ENCODE measurements at regions not wholly inside any gene's neighbourhood (a gene's known extent, or its start where the extent isn't known, plus 50 kb on each side); places are given as distances from the start of the nearest gene placed in this dataset.

DNA sequence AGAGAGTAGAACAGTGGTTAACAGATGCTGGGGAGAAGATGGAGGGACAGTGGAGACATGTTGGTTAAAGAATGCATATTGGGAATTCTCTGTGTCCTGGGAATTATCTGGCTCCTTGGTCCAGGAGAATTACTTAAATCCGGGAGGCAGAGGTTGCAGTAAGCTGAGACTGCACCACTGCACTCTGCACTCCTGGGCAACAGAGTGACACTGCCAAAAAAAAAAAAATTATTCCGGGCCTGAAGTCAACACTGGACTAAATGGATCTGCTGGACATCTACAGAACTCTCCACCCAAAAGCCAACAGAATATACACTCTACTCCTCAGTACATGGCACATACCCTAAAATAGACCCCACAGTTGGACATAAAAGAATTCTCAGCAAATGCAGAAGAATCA, 400.0 kb upstream of the CXorf51B start:
- POLR2A ChIA-PET (ENCODE audit: unreplicated experiment), result no interaction called here
- H2AK5ac ChIP-seq (ENCODE audit: low read depth, low read length), result no peak overlapping the region
- H2BK120ac ChIP-seq (ENCODE audit: low read depth, low read length), result no peak overlapping the region
- H3K9ac ChIP-seq (ENCODE audit: low read depth, low read length), result no peak overlapping the region
- no peak overlapping the region for H4K8ac ChIP-seq (ENCODE audit: low read depth in 2 of 2, low read length in 2 of 2)
- H3K79me1 ChIP-seq (ENCODE audit: low read depth in 1 of 2, low read length in 2 of 2), result no peaks in the 10 kb centered on the region
- no peaks in the 10 kb centered on the region for H3K27me3 ChIP-seq (ENCODE audit: control insufficient read depth, insufficient read depth, low read length)
- dilution Hi-C loops (cut with HindIII; ENCODE audit: low sequenced_read_pairs, unreplicated experiment) (no loop called here), in situ Hi-C loops (cut with MboI; ENCODE audit: low sequenced_read_pairs) (no loop called here), intact Hi-C loops (cut with micrococcal nuclease) (no loop called here)
- no peak overlapping the region for H4K5ac ChIP-seq (ENCODE audit: low read depth, low read length)
- no peak for TF ChIP-seq MAZ (IDR thresholded peaks at IDR 0.05; ENCODE audit: borderline replicate concordance, low read depth, low read length)
- no peak for TF ChIP-seq BHLHE40 (IDR thresholded peaks at IDR 0.05; ENCODE audit: low read depth, low read length)
- TF ChIP-seq RCOR1 (IDR thresholded peaks at IDR 0.05; ENCODE audit: insufficient replicate concordance, low read length), result no peak
- no peak for TF ChIP-seq MAFK (IDR thresholded peaks at IDR 0.05; ENCODE audit: low read depth, low read length)
- TF ChIP-seq MXI1 (IDR thresholded peaks at IDR 0.05; ENCODE audit: borderline replicate concordance, low read depth, low read length), result no peak
- TF ChIP-seq FOS (IDR thresholded peaks at IDR 0.05; ENCODE audit: low read depth, low read length), result no peak
- no peak for TF ChIP-seq RFX5 (IDR thresholded peaks at IDR 0.05; ENCODE audit: low read depth, low read length)
- no peak for TF ChIP-seq CHD1 (IDR thresholded peaks at IDR 0.05; ENCODE audit: low read depth, low read length)
- no peak for TF ChIP-seq NFE2L2 (IDR thresholded peaks at IDR 0.05; ENCODE audit: low read depth, low read length)
- TF ChIP-seq, protein P1, sequence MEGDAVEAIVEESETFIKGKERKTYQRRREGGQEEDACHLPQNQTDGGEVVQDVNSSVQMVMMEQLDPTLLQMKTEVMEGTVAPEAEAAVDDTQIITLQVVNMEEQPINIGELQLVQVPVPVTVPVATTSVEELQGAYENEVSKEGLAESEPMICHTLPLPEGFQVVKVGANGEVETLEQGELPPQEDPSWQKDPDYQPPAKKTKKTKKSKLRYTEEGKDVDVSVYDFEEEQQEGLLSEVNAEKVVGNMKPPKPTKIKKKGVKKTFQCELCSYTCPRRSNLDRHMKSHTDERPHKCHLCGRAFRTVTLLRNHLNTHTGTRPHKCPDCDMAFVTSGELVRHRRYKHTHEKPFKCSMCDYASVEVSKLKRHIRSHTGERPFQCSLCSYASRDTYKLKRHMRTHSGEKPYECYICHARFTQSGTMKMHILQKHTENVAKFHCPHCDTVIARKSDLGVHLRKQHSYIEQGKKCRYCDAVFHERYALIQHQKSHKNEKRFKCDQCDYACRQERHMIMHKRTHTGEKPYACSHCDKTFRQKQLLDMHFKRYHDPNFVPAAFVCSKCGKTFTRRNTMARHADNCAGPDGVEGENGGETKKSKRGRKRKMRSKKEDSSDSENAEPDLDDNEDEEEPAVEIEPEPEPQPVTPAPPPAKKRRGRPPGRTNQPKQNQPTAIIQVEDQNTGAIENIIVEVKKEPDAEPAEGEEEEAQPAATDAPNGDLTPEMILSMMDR (conservative IDR thresholded peaks at IDR 0.05; ENCODE audit: low read depth, low read length), result no peak
- no peak for TF ChIP-seq CEBPB (IDR thresholded peaks at IDR 0.05; ENCODE audit: low read depth, low read length)
- TF ChIP-seq RAD21 (IDR thresholded peaks at IDR 0.05; ENCODE audit: low read length), result no peak
- TF ChIP-seq, protein P2, sequence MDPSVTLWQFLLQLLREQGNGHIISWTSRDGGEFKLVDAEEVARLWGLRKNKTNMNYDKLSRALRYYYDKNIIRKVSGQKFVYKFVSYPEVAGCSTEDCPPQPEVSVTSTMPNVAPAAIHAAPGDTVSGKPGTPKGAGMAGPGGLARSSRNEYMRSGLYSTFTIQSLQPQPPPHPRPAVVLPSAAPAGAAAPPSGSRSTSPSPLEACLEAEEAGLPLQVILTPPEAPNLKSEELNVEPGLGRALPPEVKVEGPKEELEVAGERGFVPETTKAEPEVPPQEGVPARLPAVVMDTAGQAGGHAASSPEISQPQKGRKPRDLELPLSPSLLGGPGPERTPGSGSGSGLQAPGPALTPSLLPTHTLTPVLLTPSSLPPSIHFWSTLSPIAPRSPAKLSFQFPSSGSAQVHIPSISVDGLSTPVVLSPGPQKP (IDR thresholded peaks at IDR 0.05; ENCODE audit: borderline replicate concordance, low read depth, low read length), result no peak
- no peak overlapping the region for H2BK5ac ChIP-seq (ENCODE audit: low read depth, low read length, poor library complexity, severe bottlenecking)
- no peak overlapping the region for H3K27ac ChIP-seq (ENCODE audit: insufficient read depth, low read length)
- no peak overlapping the region for H3K23ac ChIP-seq (ENCODE audit: low read depth, low read length)
- H2AFZ ChIP-seq (replicated peaks; ENCODE audit: low read length, poor library complexity), result no peak overlapping the region
- H3K4ac ChIP-seq (ENCODE audit: low read depth, low read length), result no peak overlapping the region
- no peaks in the 10 kb centered on the region for H3K4me1 ChIP-seq (ENCODE audit: control insufficient read depth, insufficient read depth, low read length)
- BruUV-seq (replicated peaks), result no TSS peak
- H3K9me1 ChIP-seq (ENCODE audit: insufficient read depth, low read length), result no peaks in the 10 kb centered on the region
- H2AK9ac ChIP-seq (replicated peaks; ENCODE audit: low read depth, low read length, poor library complexity), result no peak overlapping the region
- no peak overlapping the region for H3K4me2 ChIP-seq (ENCODE audit: low read depth, low read length)
- DNase-seq, result no peak
- H2BK20ac ChIP-seq (ENCODE audit: low read depth, low read length), result no peak overlapping the region
- H3K14ac ChIP-seq (replicated peaks; ENCODE audit: low read depth, low read length), result no peak overlapping the region
- no peak overlapping the region for H3K18ac ChIP-seq (ENCODE audit: low read depth, low read length)
- H3K9me3 ChIP-seq (ENCODE audit: control insufficient read depth, insufficient read depth, low read length), result no peaks in the 10 kb centered on the region
- no CpG with 5 or more reads among the region's 2 CpGs for WGBS, 2 experiments (ENCODE audit: extremely low coverage in 2 of 2, insufficient read length in 1 of 2)
- H4K91ac ChIP-seq (ENCODE audit: insufficient read depth, low read depth, low read length), result no peak overlapping the region
- no peak overlapping the region for H3K56ac ChIP-seq (ENCODE audit: extremely low read depth, insufficient read depth, low read length)
- H4K20me1 ChIP-seq (ENCODE audit: insufficient read depth, low read length), result no peaks in the 10 kb centered on the region
- H3K4me3 ChIP-seq (ENCODE audit: insufficient read depth, low read depth, low read length), result no peak overlapping the region
- no peaks in the 10 kb centered on the region for H3K36me3 ChIP-seq (ENCODE audit: control insufficient read depth, insufficient read depth, low read length)
- CTCF ChIA-PET, result no interaction called here
- no peak overlapping the region for H2BK15ac ChIP-seq (ENCODE audit: low read depth, low read length)
- no peak for ATAC-seq (ENCODE audit: low read depth)

All from IMR-90 (cell line).